ENCODE measurements at regions not wholly inside any gene's neighbourhood (a gene's known extent, or its start where the extent isn't known, plus 50 kb on each side); places are given as distances from the start of the nearest gene placed in this dataset.
"Not testable (repeated sequence)": the region's sequence is repeated elsewhere in the genome, so short reads cannot be mapped to it uniquely, and the experiment has no call there.

- no peak for DNase-seq (ENCODE audit: low spot score)
Measured at GRCh38 chr6:776528-776931, 83.6 kb upstream of the EXOC2 start.

GRCh38 chr6:775863-776262 is 82.9 kb upstream of the EXOC2 start:
- no peak for DNase-seq (ENCODE audit: low spot score)

DNA sequence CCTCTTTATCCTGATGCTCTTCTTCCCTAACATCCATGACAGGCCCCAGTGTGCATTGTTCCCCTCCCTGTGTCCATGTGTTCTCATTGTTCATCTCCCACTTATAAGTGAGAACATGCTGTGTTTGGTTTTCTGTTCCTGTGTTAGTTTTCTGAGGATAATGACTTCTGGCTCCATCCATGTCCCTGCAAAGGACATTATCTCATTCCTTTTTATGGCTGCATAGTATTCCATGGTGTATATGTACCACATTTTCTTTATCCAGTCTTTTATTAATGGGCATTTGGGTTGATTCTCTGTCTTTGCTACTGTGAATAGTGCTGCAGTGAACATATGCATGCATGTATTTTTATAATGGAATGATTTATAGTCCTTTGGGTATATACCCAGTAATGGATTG is 78.7 kb upstream of the EXOC2 start:
- DNase-seq (ENCODE audit: low spot score): not testable (repeated sequence)

- DNase-seq (ENCODE audit: low spot score): no peak
Measured at GRCh38 chr6:767755-768512, 75.0 kb upstream of the EXOC2 start.

- DNase-seq (ENCODE audit: low spot score): no peak
Measured at GRCh38 chr6:766625-767024, 73.7 kb upstream of the EXOC2 start.

DNA sequence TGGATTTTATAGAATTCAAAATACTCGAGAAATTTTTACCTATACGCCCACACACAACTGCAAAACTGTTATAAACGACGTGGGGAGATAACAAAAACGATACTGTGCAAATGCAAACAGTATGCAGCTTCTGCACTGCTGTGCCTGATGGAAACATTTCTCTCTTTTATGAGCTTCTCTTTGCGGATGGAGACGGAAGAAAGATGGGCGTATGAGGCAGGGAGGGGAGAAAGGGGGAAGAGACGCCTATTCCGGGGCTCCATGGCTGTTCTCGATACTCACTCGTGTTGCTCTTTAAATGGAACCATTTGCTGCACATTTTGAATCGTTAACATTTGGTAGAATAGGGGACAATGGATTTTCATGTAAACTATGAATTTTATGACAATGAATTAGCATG is 69.1 kb upstream of the EXOC2 start:
- no peak for DNase-seq (ENCODE audit: low spot score)

DNA sequence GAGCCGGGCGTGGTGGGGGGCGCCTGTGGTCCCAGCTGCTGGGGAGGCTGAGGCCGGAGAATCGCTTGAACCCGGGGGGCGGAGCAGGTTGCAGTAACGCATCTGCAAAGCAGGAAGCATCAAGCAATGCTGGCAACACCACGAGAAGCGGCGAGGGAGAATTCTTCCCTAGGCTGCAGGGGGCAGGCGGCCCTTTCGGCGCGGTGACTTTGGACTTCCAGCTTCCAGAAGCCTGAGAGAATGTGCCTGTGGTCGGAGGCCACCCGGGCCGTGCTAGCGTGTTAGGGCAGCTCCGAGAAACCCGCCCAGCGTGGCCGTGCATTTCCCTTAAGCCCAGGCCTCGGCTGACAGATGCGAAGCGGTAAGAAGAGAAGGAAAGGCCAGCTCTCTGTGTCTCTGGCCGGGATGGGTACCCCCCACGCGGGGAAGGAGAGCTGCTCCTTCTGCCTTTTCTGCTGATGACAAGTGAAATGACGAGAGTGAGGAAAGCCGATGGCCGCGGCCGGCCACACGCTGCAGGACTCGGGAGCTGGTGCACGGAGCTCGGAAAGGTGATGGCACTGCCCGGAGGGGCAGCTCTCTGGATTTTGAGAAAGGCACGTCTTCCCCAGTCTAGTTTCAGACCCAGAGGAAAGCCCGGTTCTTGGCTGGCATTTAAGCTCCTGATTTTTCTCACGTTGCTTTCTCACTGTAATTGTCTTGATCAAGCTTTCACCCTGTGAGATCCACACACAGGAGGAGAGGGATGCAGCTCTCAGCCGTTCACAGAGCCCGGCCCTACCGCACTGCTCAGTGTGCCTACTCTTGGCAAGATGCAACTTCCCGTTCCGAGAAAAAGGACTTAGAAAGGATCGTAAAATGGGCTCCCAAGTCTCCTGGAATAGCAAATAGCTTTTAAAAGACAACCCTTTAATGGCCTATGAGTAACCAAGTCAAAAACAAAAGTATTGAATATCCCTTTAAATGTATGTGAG is 68.3 kb upstream of the EXOC2 start:
- no peak for DNase-seq (ENCODE audit: low spot score)

DNA sequence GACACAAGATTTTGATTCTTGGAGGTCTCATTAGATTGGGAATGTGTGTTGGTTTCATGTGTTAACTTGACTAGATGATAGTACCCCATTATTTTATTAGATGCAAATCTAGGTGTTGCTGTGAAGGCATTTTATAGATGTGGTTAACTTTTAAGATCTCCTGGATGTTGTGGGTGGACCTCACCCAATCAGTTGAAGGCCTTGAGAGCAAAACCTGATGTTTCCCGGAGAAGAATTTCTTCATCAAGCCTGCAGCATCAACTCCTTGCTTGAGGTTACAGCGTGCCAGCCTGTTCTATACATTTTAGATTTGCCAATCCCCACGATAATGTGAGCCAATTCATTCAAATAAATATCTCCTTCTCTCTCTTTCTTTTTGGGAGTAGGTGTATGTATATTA is 66.8 kb upstream of the EXOC2 start:
- no peak for DNase-seq (ENCODE audit: low spot score)

GRCh38 chr6:756224-756623 is 63.3 kb upstream of the EXOC2 start:
- no peak for DNase-seq (ENCODE audit: low spot score)

- DNase-seq (ENCODE audit: low spot score): no peak
Measured at GRCh38 chr6:754202-754601, 61.3 kb upstream of the EXOC2 start.

GRCh38 chr6:753486-753885 is 60.5 kb upstream of the EXOC2 start:
- DNase-seq (ENCODE audit: low spot score): no peak

- no peak for DNase-seq (ENCODE audit: low spot score)
Measured at GRCh38 chr6:752438-752837, 59.5 kb upstream of the EXOC2 start.

- no peak for DNase-seq (ENCODE audit: low spot score)
Measured at GRCh38 chr6:751765-752164, 58.8 kb upstream of the EXOC2 start.

- DNase-seq (ENCODE audit: low spot score): no peak
Measured at GRCh38 chr6:747921-748320, 55.0 kb upstream of the EXOC2 start.

DNA sequence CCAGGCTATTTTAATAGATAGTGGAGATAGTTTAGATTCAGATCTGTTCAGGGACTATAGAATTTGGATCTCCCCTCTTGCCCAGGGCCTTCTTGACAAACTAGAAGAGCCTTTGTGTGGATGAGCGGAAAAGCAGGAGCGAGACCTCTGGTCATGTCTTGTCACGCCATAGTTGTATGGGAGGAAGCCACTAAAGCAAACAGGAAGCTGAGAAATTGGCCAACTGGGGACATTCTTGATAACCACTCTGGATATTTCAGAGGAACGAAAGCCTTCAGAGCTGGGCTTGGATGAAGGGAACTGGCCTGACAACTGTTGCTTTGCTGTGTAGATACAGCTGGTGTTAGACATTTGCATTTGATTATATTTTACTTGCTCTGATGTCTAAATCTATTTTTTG is 54.1 kb upstream of the EXOC2 start:
- DNase-seq (ENCODE audit: low spot score): no peak

DNA sequence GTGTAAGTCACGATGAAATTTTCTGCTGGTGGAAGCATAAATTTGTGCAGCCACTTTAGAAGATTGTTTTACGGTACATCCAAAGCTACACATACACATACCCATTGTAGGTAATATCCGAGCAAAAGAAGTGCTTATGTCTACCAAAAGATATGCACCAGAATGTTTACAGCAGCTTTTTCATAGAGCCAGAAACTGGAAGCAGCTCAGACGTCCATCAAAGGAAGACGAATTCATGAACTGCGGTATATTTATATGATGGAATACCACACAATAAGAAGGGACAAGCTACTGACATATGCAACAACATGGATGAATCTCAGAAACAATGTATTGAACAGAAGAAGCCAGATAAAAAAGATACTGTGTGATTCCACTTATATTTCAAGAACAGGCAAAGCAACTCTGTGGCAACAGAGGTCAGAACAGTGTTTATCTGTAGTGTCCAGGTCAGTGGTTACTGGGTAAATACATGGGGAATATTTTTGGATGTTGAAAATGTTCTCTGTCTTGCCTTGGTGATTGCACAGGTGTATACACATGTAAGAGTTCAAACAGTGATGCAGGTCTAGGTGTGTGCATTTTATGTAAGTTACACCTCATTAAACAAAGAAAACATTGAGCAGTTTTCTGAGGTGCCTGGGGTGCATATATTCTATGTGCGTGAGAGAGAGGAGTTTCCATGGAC is 51.9 kb upstream of the EXOC2 start:
- DNase-seq (ENCODE audit: low spot score): no peak

- DNase-seq (ENCODE audit: low spot score): no peak
Measured at GRCh38 chr6:743320-744096, 50.6 kb upstream of the EXOC2 start.

Measured in globus pallidus (tissue), 1 donor.